ENCODE measurements at regions not wholly inside any gene's neighbourhood (a gene's known extent, or its start where the extent isn't known, plus 50 kb on each side); places are given as distances from the start of the nearest gene placed in this dataset.

- peaks cover 72% of the 10 kb centered on the region for H3K36me3 ChIP-seq
- no peaks in the 10 kb centered on the region for H3K27me3 ChIP-seq
- H3K9me3 ChIP-seq: no peaks in the 10 kb centered on the region
- no peak for DNase-seq
- H3K4me3 ChIP-seq: no peak overlapping the region
These were observed 297.7 kb downstream of the SEC14L1 start for GRCh38 chr17:77438241-77439188.

GRCh38 chr17:77439189-77440018 is 298.6 kb downstream of the SEC14L1 start:
- no peak overlapping the region for H3K4me3 ChIP-seq
- no peaks in the 10 kb centered on the region for H3K27me3 ChIP-seq
- H3K9me3 ChIP-seq: no peaks in the 10 kb centered on the region
- peaks cover 63% of the 10 kb centered on the region for H3K36me3 ChIP-seq
- no peak for DNase-seq

DNA sequence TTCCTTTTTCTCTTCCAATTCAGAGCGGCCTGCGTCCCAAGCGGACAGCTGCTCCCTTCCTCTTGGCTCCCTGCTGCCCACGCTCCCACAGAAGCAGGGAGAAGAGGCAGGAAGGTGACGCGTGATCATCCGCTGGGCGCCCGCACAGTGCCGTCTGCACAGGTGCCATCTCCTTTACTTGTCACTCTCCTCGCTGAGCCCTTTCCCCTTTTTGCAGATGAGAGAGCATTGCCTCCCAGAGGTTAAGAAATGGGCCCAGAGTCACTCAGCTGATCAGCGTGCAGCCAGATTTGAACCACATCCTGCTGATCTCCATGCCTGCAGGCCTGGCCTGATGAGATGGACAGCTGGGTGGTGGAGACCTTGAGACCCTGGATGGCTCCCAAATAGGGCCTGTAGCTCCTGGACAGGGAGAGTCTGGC is 299.8 kb downstream of the SEC14L1 start:
- Histone ChIP-seq H3K36me3 (peaks cover 53% of the 10 kb centered on the region), H3K9me3 (no peaks in the 10 kb centered on the region), H3K4me3 (no peak overlapping the region), H3K27me3 (no peaks in the 10 kb centered on the region)
- DNase-seq: no peak

DNA sequence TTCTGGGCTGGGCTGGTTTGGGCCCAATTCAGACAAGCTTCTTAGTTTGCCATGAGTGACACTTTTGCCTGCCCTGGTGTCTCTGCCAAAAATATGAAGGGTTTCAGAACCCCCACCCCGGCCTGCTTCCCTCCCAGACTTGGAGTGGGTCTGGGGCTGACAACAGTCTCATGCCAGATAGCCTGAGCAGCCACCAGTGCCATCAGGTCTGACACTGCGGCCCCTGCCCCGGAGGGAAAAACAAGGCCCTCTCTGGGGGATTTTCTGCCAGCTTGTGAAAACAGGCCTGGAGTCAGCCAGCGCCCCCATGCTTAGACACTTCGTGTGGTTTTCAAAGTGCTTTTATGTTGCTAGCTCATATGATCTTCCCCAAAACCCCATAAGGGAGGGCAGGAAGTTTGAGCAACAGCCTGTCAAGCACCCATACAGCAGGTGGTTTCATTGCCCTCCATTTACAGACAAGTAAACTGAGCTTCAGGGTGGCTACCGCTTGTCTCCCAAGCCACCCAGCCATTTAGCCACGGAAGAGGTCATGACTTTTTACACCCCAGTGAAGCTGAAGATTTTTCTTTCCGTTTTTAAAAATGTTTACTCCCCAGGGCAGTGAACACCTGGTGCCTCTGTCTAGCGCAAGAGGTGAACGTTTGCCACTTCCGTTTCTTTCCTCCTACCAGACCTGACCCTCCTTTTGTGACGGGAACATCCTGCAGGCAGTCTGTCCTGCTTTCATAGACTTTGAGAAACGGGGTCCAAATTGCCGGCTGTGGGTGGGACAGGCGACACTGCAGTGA is 300.6 kb downstream of the SEC14L1 start:
- no peak overlapping the region for H3K4me3 ChIP-seq
- peaks cover 52% of the 10 kb centered on the region for H3K36me3 ChIP-seq
- no peaks in the 10 kb centered on the region for H3K9me3 ChIP-seq
- DNase-seq: no peak
- no peaks in the 10 kb centered on the region for H3K27me3 ChIP-seq

GRCh38 chr17:77441940-77442339 is 301.2 kb downstream of the SEC14L1 start:
- peaks cover 49% of the 10 kb centered on the region for H3K36me3 ChIP-seq
- DNase-seq: no peak
- H3K9me3 ChIP-seq: no peaks in the 10 kb centered on the region

DNA sequence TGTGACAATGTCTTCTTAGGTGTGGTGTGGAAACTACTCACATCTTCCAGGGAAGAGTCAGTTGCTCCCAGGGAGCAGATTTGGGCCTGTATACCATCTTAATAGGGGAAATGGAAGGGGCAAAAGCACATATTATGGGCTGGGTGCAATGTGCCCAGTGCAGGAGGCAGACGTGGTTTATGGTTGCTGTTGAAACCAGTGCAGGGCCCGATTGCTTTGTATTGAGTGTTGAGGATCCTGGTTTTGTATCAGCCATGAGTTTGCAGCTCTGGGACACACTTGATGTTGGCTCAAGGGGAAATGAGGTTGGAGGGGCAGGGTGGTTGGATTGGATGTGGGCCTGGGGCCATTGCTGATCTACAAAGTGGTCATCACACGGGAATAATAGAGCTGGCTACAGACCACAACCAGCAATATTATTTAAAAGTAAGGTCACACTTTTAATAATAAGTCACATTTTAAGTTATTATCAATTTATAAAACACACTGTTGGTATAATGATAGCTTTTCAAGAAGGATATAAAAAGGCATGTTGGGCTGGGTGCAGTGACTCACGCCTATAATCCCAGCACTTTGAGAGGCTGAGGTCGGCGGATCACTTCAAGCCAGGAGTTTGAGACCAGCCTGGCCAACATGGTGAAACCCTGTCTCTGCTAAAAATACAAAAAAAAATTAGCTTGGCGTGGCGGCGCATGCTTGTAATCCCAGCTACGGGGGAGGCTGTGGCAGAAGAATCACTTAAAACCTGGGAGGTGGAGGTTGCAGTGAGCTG is 302.4 kb downstream of the SEC14L1 start:
- DNase-seq: peak; percentile 84
- H3K36me3 ChIP-seq: peaks cover 48% of the 10 kb centered on the region
- no peaks in the 10 kb centered on the region for H3K9me3 ChIP-seq
- H3K4me3 ChIP-seq: no peak overlapping the region
- H3K27me3 ChIP-seq: no peaks in the 10 kb centered on the region

More at GRCh38 chr17:77441940-77442339, 301.2 kb downstream of the SEC14L1 start:
- Histone ChIP-seq H3K27me3 (no peaks in the 10 kb centered on the region), H3K4me3 (no peak overlapping the region)

- Histone ChIP-seq H3K36me3 (peaks cover 44% of the 10 kb centered on the region), H3K9me3 (no peaks in the 10 kb centered on the region), H3K27me3 (no peaks in the 10 kb centered on the region), H3K4me3 (no peak overlapping the region)
- no peak for DNase-seq
These were observed 303.0 kb downstream of the SEC14L1 start for GRCh38 chr17:77443748-77444260.

DNA sequence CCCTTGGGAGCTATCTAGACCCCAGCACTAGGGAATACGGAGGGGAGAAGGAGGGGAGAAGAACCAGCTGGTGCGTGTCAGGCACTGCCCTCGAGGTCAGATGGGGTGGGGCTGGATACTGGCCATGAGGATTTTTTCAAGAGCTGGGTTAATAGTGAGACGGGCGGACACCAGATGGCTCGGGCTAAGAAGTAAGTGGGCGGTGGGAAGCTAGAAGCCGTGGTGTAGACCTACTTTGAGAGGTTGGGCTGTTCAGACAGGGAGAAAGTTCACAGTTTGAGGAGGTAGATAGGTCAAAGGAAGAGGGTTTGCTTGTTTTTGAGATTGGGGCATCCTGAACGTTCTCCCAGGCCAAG is 303.8 kb downstream of the SEC14L1 start:
- no peaks in the 10 kb centered on the region for H3K9me3 ChIP-seq
- DNase-seq: peak; percentile 89
- no peaks in the 10 kb centered on the region for H3K27me3 ChIP-seq
- H3K4me3 ChIP-seq: no peak overlapping the region
- peaks cover 43% of the 10 kb centered on the region for H3K36me3 ChIP-seq

- DNase-seq: peak; percentile 98
- H3K9me3 ChIP-seq: no peaks in the 10 kb centered on the region
- no peaks in the 10 kb centered on the region for H3K27me3 ChIP-seq
- no peak overlapping the region for H3K4me3 ChIP-seq
- H3K36me3 ChIP-seq: peaks cover 42% of the 10 kb centered on the region
These were observed 304.4 kb downstream of the SEC14L1 start for GRCh38 chr17:77444984-77445759.

DNA sequence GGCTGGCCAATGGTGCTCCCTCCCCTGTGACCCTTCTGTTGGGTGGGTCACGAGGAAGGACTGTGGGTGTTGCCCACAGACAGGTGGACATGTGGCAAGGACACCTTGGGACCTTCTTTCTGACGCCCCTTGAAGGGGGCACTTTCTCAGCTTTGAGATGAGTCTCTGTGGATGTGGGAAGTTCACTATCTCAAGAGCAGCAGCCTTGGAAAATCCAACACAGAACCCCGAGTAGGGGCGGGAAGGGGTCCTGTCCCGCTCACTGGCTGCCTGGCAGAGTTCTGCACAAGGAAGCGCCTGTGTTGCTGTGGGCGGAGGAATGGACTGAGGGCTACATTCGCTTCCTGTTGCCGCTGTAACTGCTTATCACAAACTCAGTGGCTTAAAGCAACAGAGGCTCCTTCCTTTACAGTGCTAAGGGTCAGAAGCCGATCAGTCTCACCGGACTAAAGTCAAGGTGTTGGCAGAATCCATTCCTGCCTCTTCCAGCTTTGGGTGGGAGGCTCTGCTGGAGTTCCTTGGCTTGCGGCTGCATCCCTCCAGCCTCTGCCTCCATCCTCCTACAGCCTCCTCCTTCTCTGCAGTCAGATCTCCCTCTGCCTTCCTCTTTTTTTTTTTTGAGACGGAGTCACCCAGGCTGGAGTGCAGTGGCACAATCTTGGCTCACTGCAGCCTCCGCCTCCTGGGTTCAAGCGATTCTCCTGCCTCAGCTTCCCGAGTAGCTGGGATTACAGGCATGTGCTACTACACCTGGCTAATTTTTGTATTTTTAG is 305.2 kb downstream of the SEC14L1 start:
- peaks cover 37% of the 10 kb centered on the region for H3K36me3 ChIP-seq
- H3K27me3 ChIP-seq: no peaks in the 10 kb centered on the region
- no peak overlapping the region for H3K4me3 ChIP-seq
- H3K9me3 ChIP-seq: no peaks in the 10 kb centered on the region
- no peak for DNase-seq

GRCh38 chr17:77446940-77447634 is 306.3 kb downstream of the SEC14L1 start:
- peak; percentile 89 for DNase-seq
- H3K4me3 ChIP-seq: no peak overlapping the region
- peaks cover 29% of the 10 kb centered on the region for H3K36me3 ChIP-seq
- no peaks in the 10 kb centered on the region for H3K9me3 ChIP-seq
- H3K27me3 ChIP-seq: no peaks in the 10 kb centered on the region

GRCh38 chr17:77449373-77449907 is 308.7 kb downstream of the SEC14L1 start:
- H3K4me3 ChIP-seq: no peak overlapping the region
- H3K27me3 ChIP-seq: no peaks in the 10 kb centered on the region
- DNase-seq: no peak
- H3K36me3 ChIP-seq: peaks cover 49% of the 10 kb centered on the region
- H3K9me3 ChIP-seq: no peaks in the 10 kb centered on the region

DNA sequence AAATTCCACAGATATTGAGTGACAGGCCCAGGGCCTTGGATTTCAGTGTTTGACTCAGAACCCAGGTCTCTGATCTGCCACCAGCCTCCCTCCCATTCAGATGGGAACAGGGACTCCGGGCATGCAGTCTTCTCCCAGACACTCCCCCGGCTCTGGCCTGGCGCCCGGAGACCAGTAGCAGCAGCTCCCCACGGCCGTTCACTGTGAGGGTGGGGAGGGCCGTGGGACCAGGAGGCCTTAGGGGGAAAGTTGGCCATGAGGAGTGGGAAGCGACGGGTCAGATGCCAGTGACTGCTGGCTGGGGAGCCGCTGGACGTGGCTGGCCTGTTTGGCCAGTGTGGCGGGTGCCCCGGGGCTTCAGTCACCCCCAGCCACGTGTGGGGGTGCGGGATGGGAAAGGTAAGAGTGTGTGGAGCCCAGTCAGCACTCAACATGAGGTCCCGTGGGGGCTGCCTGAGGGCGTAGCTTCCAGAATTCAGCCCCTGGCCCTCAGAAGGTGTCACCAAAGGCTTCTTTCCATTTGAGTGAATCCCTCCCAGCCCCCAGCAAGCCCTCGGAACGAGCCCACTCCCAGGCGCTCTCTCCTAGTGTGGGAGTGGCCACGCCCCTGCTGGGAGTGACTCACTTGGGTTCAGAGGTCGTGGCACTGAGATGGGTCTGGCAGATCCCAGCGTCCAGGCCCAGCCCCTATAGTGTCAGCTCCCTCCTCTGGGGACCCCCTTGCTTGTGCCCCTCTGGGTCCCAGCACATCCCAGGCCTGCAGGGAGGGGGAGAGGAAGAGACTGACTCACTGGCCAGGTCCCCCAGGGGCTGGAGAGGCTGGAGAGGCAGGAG is 309.4 kb downstream of the SEC14L1 start:
- DNase-seq: peak; percentile 95
- Histone ChIP-seq H3K4me3 (peak overlapping the region; percentile 46), H3K27me3 (no peaks in the 10 kb centered on the region), H3K36me3 (peaks cover 52% of the 10 kb centered on the region), H3K9me3 (no peaks in the 10 kb centered on the region)

Measured in MG63 (cell line).